ENCODE measurements at regions not wholly inside any gene's neighbourhood (a gene's known extent, or its start where the extent isn't known, plus 50 kb on each side); places are given as distances from the start of the nearest gene placed in this dataset.

DNA sequence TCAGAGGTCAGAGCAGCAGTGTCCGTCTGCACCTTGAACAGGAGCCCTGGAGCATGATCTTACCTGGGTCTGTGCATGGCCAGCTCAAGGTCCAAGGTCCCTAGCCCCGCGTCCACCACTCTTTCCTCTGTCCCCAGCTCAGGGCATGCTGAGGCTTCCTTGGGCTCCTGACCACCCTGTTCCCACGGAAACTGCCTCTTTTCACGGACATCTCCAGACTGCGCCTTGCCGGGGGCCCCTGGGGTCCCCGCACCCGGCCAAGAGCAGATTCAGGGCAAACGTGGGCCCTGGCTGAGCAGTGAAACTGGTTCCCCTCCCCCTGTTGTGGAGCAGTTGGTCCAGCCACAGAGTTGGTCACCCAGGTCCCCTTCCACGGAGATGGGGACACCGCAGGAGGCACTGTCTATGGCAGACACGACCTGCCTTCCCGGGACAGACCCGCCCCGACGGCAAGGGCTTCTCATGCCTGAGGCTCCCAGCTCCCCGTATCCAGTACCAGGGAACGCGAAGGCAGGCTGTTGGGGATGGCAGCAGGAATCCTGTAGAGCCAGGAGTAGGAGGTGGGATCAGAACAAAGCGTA is 217.4 kb upstream of the PPP2R2D start:
- Histone ChIP-seq H3K27me3 (ENCODE audit: low read length) (no peaks in the 10 kb centered on the region; the same call in 1 of the 2 replicates), H3K4me3 (ENCODE audit: low read length) (no peak overlapping the region), H4K20me1 (ENCODE audit: low read length) (no peaks in the 10 kb centered on the region), H3F3A (ENCODE audit: low read length, unreplicated experiment) (no peaks in the 10 kb centered on the region), H3K4me1 (ENCODE audit: insufficient read depth, low read length) (no peaks in the 10 kb centered on the region), H3K36me3 (ENCODE audit: low read depth, low read length) (no peaks in the 10 kb centered on the region), H3K9me2 (replicated peaks; ENCODE audit: low read length) (no peaks in the 10 kb centered on the region), H3K27ac (ENCODE audit: low read length) (no peak overlapping the region), H3K9me3 (ENCODE audit: low read length) (no peaks in the 10 kb centered on the region), H2AFZ (ENCODE audit: low read length) (no peak overlapping the region), H3K4me2 (ENCODE audit: low read length) (no peak overlapping the region), H3K9ac (ENCODE audit: low read length) (no peak overlapping the region), H3K79me2 (ENCODE audit: low read length) (no peaks in the 10 kb centered on the region)
- CTCF ChIA-PET = no interaction called here
- TF ChIP-seq EZH2 (IDR thresholded peaks at IDR 0.05; ENCODE audit: low read length, unreplicated experiment) (no peak), EZH2phosphoT487 (IDR thresholded peaks at IDR 0.05; ENCODE audit: borderline replicate concordance, low read length) (no peak)
- TF ChIP-seq, protein P1, sequence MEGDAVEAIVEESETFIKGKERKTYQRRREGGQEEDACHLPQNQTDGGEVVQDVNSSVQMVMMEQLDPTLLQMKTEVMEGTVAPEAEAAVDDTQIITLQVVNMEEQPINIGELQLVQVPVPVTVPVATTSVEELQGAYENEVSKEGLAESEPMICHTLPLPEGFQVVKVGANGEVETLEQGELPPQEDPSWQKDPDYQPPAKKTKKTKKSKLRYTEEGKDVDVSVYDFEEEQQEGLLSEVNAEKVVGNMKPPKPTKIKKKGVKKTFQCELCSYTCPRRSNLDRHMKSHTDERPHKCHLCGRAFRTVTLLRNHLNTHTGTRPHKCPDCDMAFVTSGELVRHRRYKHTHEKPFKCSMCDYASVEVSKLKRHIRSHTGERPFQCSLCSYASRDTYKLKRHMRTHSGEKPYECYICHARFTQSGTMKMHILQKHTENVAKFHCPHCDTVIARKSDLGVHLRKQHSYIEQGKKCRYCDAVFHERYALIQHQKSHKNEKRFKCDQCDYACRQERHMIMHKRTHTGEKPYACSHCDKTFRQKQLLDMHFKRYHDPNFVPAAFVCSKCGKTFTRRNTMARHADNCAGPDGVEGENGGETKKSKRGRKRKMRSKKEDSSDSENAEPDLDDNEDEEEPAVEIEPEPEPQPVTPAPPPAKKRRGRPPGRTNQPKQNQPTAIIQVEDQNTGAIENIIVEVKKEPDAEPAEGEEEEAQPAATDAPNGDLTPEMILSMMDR (conservative IDR thresholded peaks at IDR 0.05; ENCODE audit: low read depth, low read length) = no peak
- POLR2A ChIA-PET (ENCODE audit: unreplicated experiment) = no interaction called here
- no TSS peak for BruUV-seq (replicated peaks)
- no peak for DNase-seq
- ATAC-seq = no peak
- intact Hi-C loops (cut with micrococcal nuclease) = no loop called here

DNA sequence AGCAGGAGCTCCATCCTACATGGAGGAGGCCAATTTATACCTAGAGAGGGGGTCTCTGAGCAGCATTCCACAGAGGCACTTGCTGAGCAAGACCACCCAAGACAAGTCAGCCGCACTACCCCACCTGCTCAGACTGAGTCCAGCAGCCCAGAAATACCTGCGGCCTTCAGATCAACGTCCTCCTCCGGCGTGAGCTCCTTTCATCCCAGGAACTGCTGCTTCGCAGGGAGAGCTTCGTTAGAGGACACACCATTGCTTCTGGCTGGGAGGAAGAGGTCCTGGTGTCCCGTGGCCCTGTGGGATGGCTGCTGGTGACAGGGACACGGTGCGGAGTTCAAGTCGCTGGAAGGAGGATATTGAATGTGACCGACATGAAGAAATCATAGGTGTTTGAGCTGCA is 216.9 kb upstream of the PPP2R2D start:
- Histone ChIP-seq H3K4me2 (ENCODE audit: low read length) (no peak overlapping the region), H3K4me1 (ENCODE audit: insufficient read depth, low read length) (no peaks in the 10 kb centered on the region), H2AFZ (ENCODE audit: low read length) (no peak overlapping the region), H4K20me1 (ENCODE audit: low read length) (no peaks in the 10 kb centered on the region), H3K79me2 (ENCODE audit: low read length) (no peaks in the 10 kb centered on the region), H3K36me3 (ENCODE audit: low read depth, low read length) (no peaks in the 10 kb centered on the region), H3F3A (ENCODE audit: low read length, unreplicated experiment) (no peaks in the 10 kb centered on the region), H3K27me3 (ENCODE audit: low read length) (no peaks in the 10 kb centered on the region; the same call in 1 of the 2 replicates), H3K27ac (ENCODE audit: low read length) (no peak overlapping the region), H3K9me3 (ENCODE audit: low read length) (no peaks in the 10 kb centered on the region), H3K9me2 (replicated peaks; ENCODE audit: low read length) (no peaks in the 10 kb centered on the region), H3K9ac (ENCODE audit: low read length) (no peak overlapping the region), H3K4me3 (ENCODE audit: low read length) (no peak overlapping the region)
- ChIA-PET CTCF (no interaction called here), POLR2A (ENCODE audit: unreplicated experiment) (no interaction called here)
- no peak for ATAC-seq
- no TSS peak for BruUV-seq (replicated peaks)
- DNase-seq = no peak
- intact Hi-C loops (cut with micrococcal nuclease) = no loop called here
- TF ChIP-seq EZH2 (IDR thresholded peaks at IDR 0.05; ENCODE audit: low read length, unreplicated experiment) (no peak), EZH2phosphoT487 (IDR thresholded peaks at IDR 0.05; ENCODE audit: borderline replicate concordance, low read length) (no peak)

DNA sequence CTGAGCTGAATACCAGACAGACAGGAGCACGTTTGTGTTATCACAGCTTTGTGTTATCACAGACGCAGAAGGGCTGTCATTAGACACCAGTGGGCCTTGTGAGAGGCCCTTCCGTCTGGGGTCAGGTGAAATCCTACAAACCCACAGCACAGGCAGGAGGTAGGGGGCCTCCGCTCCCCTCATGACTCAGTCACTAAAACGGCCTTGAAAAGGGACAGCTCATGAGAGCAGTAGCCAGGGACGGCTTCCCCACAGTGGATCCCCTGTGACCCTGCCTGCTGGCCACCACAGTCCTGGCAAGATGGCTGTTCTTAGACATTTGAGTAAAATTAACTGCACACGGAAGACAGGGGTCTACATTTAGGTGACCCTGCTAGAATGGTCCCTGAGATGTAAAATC is 215.8 kb upstream of the PPP2R2D start:
- no peak overlapping the region for H3K9ac ChIP-seq (ENCODE audit: low read length)

More for the DNA sequence above, 215.8 kb upstream of the PPP2R2D start:
- Histone ChIP-seq H3F3A (ENCODE audit: low read length, unreplicated experiment) (no peaks in the 10 kb centered on the region), H3K4me2 (ENCODE audit: low read length) (no peak overlapping the region), H2AFZ (ENCODE audit: low read length) (no peak overlapping the region), H3K4me3 (ENCODE audit: low read length) (no peak overlapping the region), H3K79me2 (ENCODE audit: low read length) (no peaks in the 10 kb centered on the region), H3K9me2 (replicated peaks; ENCODE audit: low read length) (no peaks in the 10 kb centered on the region), H4K20me1 (ENCODE audit: low read length) (no peaks in the 10 kb centered on the region), H3K36me3 (ENCODE audit: low read depth, low read length) (no peaks in the 10 kb centered on the region), H3K27ac (ENCODE audit: low read length) (no peak overlapping the region), H3K4me1 (ENCODE audit: insufficient read depth, low read length) (no peaks in the 10 kb centered on the region), H3K27me3 (ENCODE audit: low read length) (no peaks in the 10 kb centered on the region; the same call in 1 of the 2 replicates), H3K9me3 (ENCODE audit: low read length) (no peaks in the 10 kb centered on the region)
- ATAC-seq (no peak), DNase-seq (no peak)
- CTCF ChIA-PET = no interaction called here
- intact Hi-C loops (cut with micrococcal nuclease) = no loop called here
- TF ChIP-seq EZH2phosphoT487 (IDR thresholded peaks at IDR 0.05; ENCODE audit: borderline replicate concordance, low read length) (no peak), EZH2 (IDR thresholded peaks at IDR 0.05; ENCODE audit: low read length, unreplicated experiment) (no peak)
- TF ChIP-seq, protein P1 (conservative IDR thresholded peaks at IDR 0.05; ENCODE audit: low read depth, low read length) = no peak
- POLR2A ChIA-PET (ENCODE audit: unreplicated experiment) = no interaction called here
- no TSS peak for BruUV-seq (replicated peaks)
